ENCODE measurements at regions not wholly inside any gene's neighbourhood (a gene's known extent, or its start where the extent isn't known, plus 50 kb on each side); places are given as distances from the start of the nearest gene placed in this dataset.

GRCh38 chr2:236903978-236904377 is 181.7 kb upstream of the COPS8 start:
- H3K4me3 ChIP-seq (ENCODE audit: low read length), result no peak overlapping the region
- no CpG with 5 or more reads among the region's 11 CpGs for WGBS (ENCODE audit: extremely low coverage, insufficient coverage, low lambda C conversion rate)
- no peak overlapping the region for H2BK120ac ChIP-seq (ENCODE audit: low read depth, low read length)
- no peak overlapping the region for H3K18ac ChIP-seq (ENCODE audit: low read length)
- H3K36me3 ChIP-seq (ENCODE audit: control insufficient read depth, insufficient read depth, low read length), result no peaks in the 10 kb centered on the region
- no peak overlapping the region for H3K4me2 ChIP-seq (ENCODE audit: low read length)
- no peak overlapping the region for H3K56ac ChIP-seq (ENCODE audit: low read length)
- no peak overlapping the region for H3K27ac ChIP-seq (ENCODE audit: low read depth, low read length)
- no peaks in the 10 kb centered on the region for H3K79me1 ChIP-seq (ENCODE audit: low read length)
- no peak overlapping the region for H3K23ac ChIP-seq (ENCODE audit: low read length)
- H3K27me3 ChIP-seq (ENCODE audit: insufficient read depth, low read length, poor library complexity), result no peaks in the 10 kb centered on the region
- H4K5ac ChIP-seq (ENCODE audit: low read length), result no peak overlapping the region
- no peak overlapping the region for H2AK5ac ChIP-seq (ENCODE audit: low read length)
- no peak overlapping the region for H3K9ac ChIP-seq (ENCODE audit: low read length)
- H3K79me2 ChIP-seq (ENCODE audit: control insufficient read depth, insufficient read depth, low read length), result no peaks in the 10 kb centered on the region
- H3K4ac ChIP-seq (ENCODE audit: low read depth, low read length), result no peak overlapping the region
- no peak for DNase-seq
- no peak overlapping the region for H4K8ac ChIP-seq (ENCODE audit: low read depth, low read length)
- no peak overlapping the region for H2BK5ac ChIP-seq (ENCODE audit: low read length)
- no peaks in the 10 kb centered on the region for H3K4me1 ChIP-seq (ENCODE audit: control insufficient read depth, low read depth, low read length)
- no peak overlapping the region for H2BK15ac ChIP-seq (replicated peaks; ENCODE audit: low read depth)

GRCh38 chr2:236904389-236905263 is 181.1 kb upstream of the COPS8 start:
- no peak overlapping the region for H4K8ac ChIP-seq (ENCODE audit: low read depth, low read length)
- no peak overlapping the region for H3K4me3 ChIP-seq (ENCODE audit: low read length)
- H2AK5ac ChIP-seq (ENCODE audit: low read length), result no peak overlapping the region
- no peaks in the 10 kb centered on the region for H3K79me2 ChIP-seq (ENCODE audit: control insufficient read depth, insufficient read depth, low read length)
- no peak overlapping the region for H3K18ac ChIP-seq (ENCODE audit: low read length)
- no CpG with 5 or more reads among the region's 13 CpGs for WGBS (ENCODE audit: extremely low coverage, insufficient coverage, low lambda C conversion rate)
- H3K27ac ChIP-seq (ENCODE audit: low read depth, low read length), result no peak overlapping the region
- H3K79me1 ChIP-seq (ENCODE audit: low read length), result no peaks in the 10 kb centered on the region
- no peak overlapping the region for H3K56ac ChIP-seq (ENCODE audit: low read length)
- H3K4me2 ChIP-seq (ENCODE audit: low read length), result no peak overlapping the region
- no peaks in the 10 kb centered on the region for H3K27me3 ChIP-seq (ENCODE audit: insufficient read depth, low read length, poor library complexity)
- no peak overlapping the region for H3K23ac ChIP-seq (ENCODE audit: low read length)
- no peak overlapping the region for H2BK5ac ChIP-seq (ENCODE audit: low read length)
- no peak overlapping the region for H3K9ac ChIP-seq (ENCODE audit: low read length)
- no peak overlapping the region for H4K5ac ChIP-seq (ENCODE audit: low read length)
- H3K4ac ChIP-seq (ENCODE audit: low read depth, low read length), result no peak overlapping the region
- no peak overlapping the region for H2BK15ac ChIP-seq (replicated peaks; ENCODE audit: low read depth)
- DNase-seq, result no peak
- H2BK120ac ChIP-seq (ENCODE audit: low read depth, low read length), result no peak overlapping the region
- H3K4me1 ChIP-seq (ENCODE audit: control insufficient read depth, low read depth, low read length), result no peaks in the 10 kb centered on the region
- H3K36me3 ChIP-seq (ENCODE audit: control insufficient read depth, insufficient read depth, low read length), result no peaks in the 10 kb centered on the region

GRCh38 chr2:236905976-236906375 is 179.7 kb upstream of the COPS8 start:
- no peaks in the 10 kb centered on the region for H3K27me3 ChIP-seq (ENCODE audit: insufficient read depth, low read length, poor library complexity)

GRCh38 chr2:236908439-236909192 is 177.1 kb upstream of the COPS8 start:
- no peak overlapping the region for H2AK5ac ChIP-seq (ENCODE audit: low read length)
- H3K56ac ChIP-seq (ENCODE audit: low read length), result no peak overlapping the region
- H3K4me1 ChIP-seq (ENCODE audit: control insufficient read depth, low read depth, low read length), result no peaks in the 10 kb centered on the region
- H4K8ac ChIP-seq (ENCODE audit: low read depth, low read length), result no peak overlapping the region
- no peak overlapping the region for H3K4me2 ChIP-seq (ENCODE audit: low read length)
- WGBS (ENCODE audit: extremely low coverage, insufficient coverage, low lambda C conversion rate), result no CpG with 5 or more reads among the region's 16 CpGs
- H3K36me3 ChIP-seq (ENCODE audit: control insufficient read depth, insufficient read depth, low read length), result no peaks in the 10 kb centered on the region
- no peak overlapping the region for H3K9ac ChIP-seq (ENCODE audit: low read length)
- no peak overlapping the region for H2BK15ac ChIP-seq (replicated peaks; ENCODE audit: low read depth)
- no peak overlapping the region for H4K5ac ChIP-seq (ENCODE audit: low read length)
- no peak overlapping the region for H3K18ac ChIP-seq (ENCODE audit: low read length)
- H3K4me3 ChIP-seq (ENCODE audit: low read length), result no peak overlapping the region
- no peak overlapping the region for H3K23ac ChIP-seq (ENCODE audit: low read length)
- no peaks in the 10 kb centered on the region for H3K27me3 ChIP-seq (ENCODE audit: insufficient read depth, low read length, poor library complexity)
- no peak overlapping the region for H2BK5ac ChIP-seq (ENCODE audit: low read length)
- H3K79me2 ChIP-seq (ENCODE audit: control insufficient read depth, insufficient read depth, low read length), result no peaks in the 10 kb centered on the region
- DNase-seq, result no peak
- H3K27ac ChIP-seq (ENCODE audit: low read depth, low read length), result no peak overlapping the region
- no peak overlapping the region for H3K4ac ChIP-seq (ENCODE audit: low read depth, low read length)
- H3K79me1 ChIP-seq (ENCODE audit: low read length), result no peaks in the 10 kb centered on the region
- H2BK120ac ChIP-seq (ENCODE audit: low read depth, low read length), result no peak overlapping the region

More at GRCh38 chr2:236905976-236906375, 179.7 kb upstream of the COPS8 start:
- DNase-seq, result no peak
- H4K8ac ChIP-seq (ENCODE audit: low read depth, low read length), result no peak overlapping the region
- no peak overlapping the region for H2BK120ac ChIP-seq (ENCODE audit: low read depth, low read length)
- H3K9ac ChIP-seq (ENCODE audit: low read length), result no peak overlapping the region
- H3K23ac ChIP-seq (ENCODE audit: low read length), result no peak overlapping the region
- H3K36me3 ChIP-seq (ENCODE audit: control insufficient read depth, insufficient read depth, low read length), result no peaks in the 10 kb centered on the region
- H3K27ac ChIP-seq (ENCODE audit: low read depth, low read length), result no peak overlapping the region
- no peaks in the 10 kb centered on the region for H3K79me1 ChIP-seq (ENCODE audit: low read length)
- no peak overlapping the region for H2AK5ac ChIP-seq (ENCODE audit: low read length)
- H3K4me1 ChIP-seq (ENCODE audit: control insufficient read depth, low read depth, low read length), result no peaks in the 10 kb centered on the region
- H3K4me3 ChIP-seq (ENCODE audit: low read length), result no peak overlapping the region
- H3K4me2 ChIP-seq (ENCODE audit: low read length), result no peak overlapping the region
- no peak overlapping the region for H4K5ac ChIP-seq (ENCODE audit: low read length)
- H3K79me2 ChIP-seq (ENCODE audit: control insufficient read depth, insufficient read depth, low read length), result no peaks in the 10 kb centered on the region
- WGBS (ENCODE audit: extremely low coverage, insufficient coverage, low lambda C conversion rate), result no CpG with 5 or more reads among the region's 8 CpGs
- H3K18ac ChIP-seq (ENCODE audit: low read length), result no peak overlapping the region
- no peak overlapping the region for H2BK5ac ChIP-seq (ENCODE audit: low read length)
- H2BK15ac ChIP-seq (replicated peaks; ENCODE audit: low read depth), result no peak overlapping the region
- no peak overlapping the region for H3K56ac ChIP-seq (ENCODE audit: low read length)
- no peak overlapping the region for H3K4ac ChIP-seq (ENCODE audit: low read depth, low read length)

- Histone ChIP-seq H3K4ac (ENCODE audit: low read depth, low read length) (no peak overlapping the region), H3K9ac (ENCODE audit: low read length) (no peak overlapping the region), H2AK5ac (ENCODE audit: low read length) (no peak overlapping the region), H3K4me3 (ENCODE audit: low read length) (no peak overlapping the region), H2BK15ac (replicated peaks; ENCODE audit: low read depth) (no peak overlapping the region), H3K27ac (ENCODE audit: low read depth, low read length) (no peak overlapping the region), H2BK120ac (ENCODE audit: low read depth, low read length) (no peak overlapping the region), H3K18ac (ENCODE audit: low read length) (no peak overlapping the region), H3K23ac (ENCODE audit: low read length) (no peak overlapping the region), H3K79me2 (ENCODE audit: control insufficient read depth, insufficient read depth, low read length) (no peaks in the 10 kb centered on the region), H3K27me3 (ENCODE audit: insufficient read depth, low read length, poor library complexity) (no peaks in the 10 kb centered on the region), H4K5ac (ENCODE audit: low read length) (no peak overlapping the region), H3K4me1 (ENCODE audit: control insufficient read depth, low read depth, low read length) (no peaks in the 10 kb centered on the region), H2BK5ac (ENCODE audit: low read length) (no peak overlapping the region), H3K79me1 (ENCODE audit: low read length) (no peaks in the 10 kb centered on the region), H4K8ac (ENCODE audit: low read depth, low read length) (no peak overlapping the region), H3K56ac (ENCODE audit: low read length) (no peak overlapping the region), H3K4me2 (ENCODE audit: low read length) (no peak overlapping the region), H3K36me3 (ENCODE audit: control insufficient read depth, insufficient read depth, low read length) (no peaks in the 10 kb centered on the region)
- no CpG with 5 or more reads among the region's 7 CpGs for WGBS (ENCODE audit: extremely low coverage, insufficient coverage, low lambda C conversion rate)
- no peak for DNase-seq
These were observed 176.5 kb upstream of the COPS8 start for GRCh38 chr2:236909193-236909504.

Measured in mesendoderm (in vitro differentiated cells).